ENCODE measurements at regions not wholly inside any gene's neighbourhood (a gene's known extent, or its start where the extent isn't known, plus 50 kb on each side); places are given as distances from the start of the nearest gene placed in this dataset.

DNA sequence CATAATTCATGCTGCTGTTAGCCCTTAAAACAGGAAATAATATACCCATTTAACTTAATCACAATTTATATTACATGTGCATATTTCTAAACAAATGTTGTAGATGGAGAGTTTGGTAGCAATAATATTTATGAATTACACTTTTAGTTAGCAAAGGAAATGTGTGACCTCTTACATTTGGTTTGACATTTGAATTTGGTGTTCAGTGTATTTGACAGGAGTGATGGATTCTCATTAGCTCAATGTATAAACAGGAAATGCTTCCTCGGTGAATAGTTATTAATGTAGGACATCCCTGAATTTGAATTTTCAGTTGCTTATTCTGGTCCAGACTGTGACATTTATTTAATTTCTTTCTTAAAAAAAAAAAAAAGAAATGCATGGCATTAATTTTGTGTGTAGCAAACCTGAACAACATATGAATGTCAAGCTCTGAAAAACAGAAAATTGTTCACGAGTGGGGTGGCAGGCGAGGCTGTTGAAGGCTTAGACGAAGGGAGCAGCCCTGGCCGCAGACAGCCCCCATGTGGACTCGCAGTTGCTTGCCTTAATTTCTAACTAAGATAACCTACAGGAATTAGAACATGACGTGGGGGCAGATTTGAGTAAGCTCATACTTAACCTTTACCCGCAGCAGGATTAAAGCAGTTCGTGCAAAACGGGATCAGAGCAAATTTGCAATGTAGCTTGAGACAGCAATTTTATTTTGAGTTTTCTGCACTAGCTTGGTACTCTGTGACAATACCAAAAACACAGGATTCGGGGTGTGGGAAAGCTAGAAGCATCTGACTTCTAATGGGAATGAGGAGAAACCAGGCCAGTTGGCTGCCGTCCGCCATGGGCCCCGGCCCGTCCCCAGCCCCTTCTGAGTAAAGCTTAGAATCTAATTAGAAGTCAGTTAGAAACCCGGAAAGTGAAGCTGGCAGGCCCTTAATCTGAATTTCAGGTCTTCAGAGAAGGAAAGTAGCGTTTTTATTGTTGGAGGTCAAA is 134.3 kb downstream of the MACROH2A1 start (continued):
- TF ChIP-seq UBTF (CRISPR knock-in tag; IDR thresholded peaks at IDR 0.05) (no peak), NR2F1 (CRISPR knock-in tag; IDR thresholded peaks at IDR 0.05) (no peak), ZNF773 (CRISPR knock-in tag; IDR thresholded peaks at IDR 0.05; ENCODE audit: borderline replicate concordance) (no peak), TOPORS (CRISPR knock-in tag; IDR thresholded peaks at IDR 0.05) (no peak), KAT2B (IDR thresholded peaks at IDR 0.05; ENCODE audit: borderline replicate concordance, low read depth, low read length) (no peak), RARG (CRISPR knock-in tag; IDR thresholded peaks at IDR 0.05; ENCODE audit: low read depth) (no peak), PHF21A (CRISPR knock-in tag; IDR thresholded peaks at IDR 0.05) (no peak), PRPF4 (IDR thresholded peaks at IDR 0.05; ENCODE audit: low read depth, low read length, poor library complexity, severe bottlenecking) (no peak), ZFP36L1 (CRISPR knock-in tag; IDR thresholded peaks at IDR 0.05) (no peak), HMGXB3 (CRISPR knock-in tag; IDR thresholded peaks at IDR 0.05; ENCODE audit: borderline replicate concordance) (no peak), ZNF274 (CRISPR knock-in tag; IDR thresholded peaks at IDR 0.05) (no peak), STAG1 (CRISPR knock-in tag; IDR thresholded peaks at IDR 0.05) (peak; percentile 16; the same call in 1 of the 2 replicates), ZFP41 (CRISPR knock-in tag; IDR thresholded peaks at IDR 0.05; ENCODE audit: borderline replicate concordance) (no peak), ZNF75D (CRISPR knock-in tag; IDR thresholded peaks at IDR 0.05; ENCODE audit: borderline replicate concordance) (no peak), ZNF136 (CRISPR knock-in tag; IDR thresholded peaks at IDR 0.05; ENCODE audit: low read depth) (no peak), ZNF577 (CRISPR knock-in tag; IDR thresholded peaks at IDR 0.05; ENCODE audit: borderline replicate concordance, low read depth) (no peak), RFX1 (IDR thresholded peaks at IDR 0.05) (no peak), ZNF788 (CRISPR knock-in tag; IDR thresholded peaks at IDR 0.05; ENCODE audit: borderline replicate concordance) (no peak), MEF2D (CRISPR knock-in tag; IDR thresholded peaks at IDR 0.05) (no peak), KAT8 (CRISPR knock-in tag; IDR thresholded peaks at IDR 0.05) (no peak; the same call in 1 of the 2 replicates), KDM5B (CRISPR knock-in tag; IDR thresholded peaks at IDR 0.05; ENCODE audit: borderline replicate concordance) (no peak)
- TF ChIP-seq, protein P1, sequence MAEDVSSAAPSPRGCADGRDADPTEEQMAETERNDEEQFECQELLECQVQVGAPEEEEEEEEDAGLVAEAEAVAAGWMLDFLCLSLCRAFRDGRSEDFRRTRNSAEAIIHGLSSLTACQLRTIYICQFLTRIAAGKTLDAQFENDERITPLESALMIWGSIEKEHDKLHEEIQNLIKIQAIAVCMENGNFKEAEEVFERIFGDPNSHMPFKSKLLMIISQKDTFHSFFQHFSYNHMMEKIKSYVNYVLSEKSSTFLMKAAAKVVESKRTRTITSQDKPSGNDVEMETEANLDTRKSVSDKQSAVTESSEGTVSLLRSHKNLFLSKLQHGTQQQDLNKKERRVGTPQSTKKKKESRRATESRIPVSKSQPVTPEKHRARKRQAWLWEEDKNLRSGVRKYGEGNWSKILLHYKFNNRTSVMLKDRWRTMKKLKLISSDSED (CRISPR knock-in tag; IDR thresholded peaks at IDR 0.05), result no peak

Data from HepG2 (cell line).